ENCODE measurements at regions not wholly inside any gene's neighbourhood (a gene's known extent, or its start where the extent isn't known, plus 50 kb on each side); places are given as distances from the start of the nearest gene placed in this dataset.

DNA sequence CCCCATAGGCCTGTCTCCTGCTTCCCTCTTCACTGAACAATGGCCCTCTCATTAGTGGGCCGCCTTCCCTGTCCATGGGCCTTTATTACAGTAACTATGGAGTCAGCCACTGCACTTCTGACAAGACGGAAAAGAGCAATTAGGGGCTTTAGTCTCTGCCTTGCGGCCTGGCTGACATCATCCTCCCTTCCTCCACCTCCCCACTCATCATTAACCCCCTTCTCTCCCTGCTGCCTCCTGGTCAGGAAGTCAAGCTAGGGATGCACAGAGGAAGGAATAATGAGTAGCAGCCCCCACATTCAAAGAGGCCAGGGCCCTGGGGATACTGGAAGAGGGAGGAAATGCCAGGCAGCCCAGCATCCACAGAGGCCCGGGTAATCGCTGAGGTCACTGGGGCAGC is 101.6 kb upstream of the PLXNA4 start:
- no peak overlapping the region for H3K4me3 ChIP-seq (ENCODE audit: low read depth, low read length)
- no peak for DNase-seq (ENCODE audit: low read depth)

DNA sequence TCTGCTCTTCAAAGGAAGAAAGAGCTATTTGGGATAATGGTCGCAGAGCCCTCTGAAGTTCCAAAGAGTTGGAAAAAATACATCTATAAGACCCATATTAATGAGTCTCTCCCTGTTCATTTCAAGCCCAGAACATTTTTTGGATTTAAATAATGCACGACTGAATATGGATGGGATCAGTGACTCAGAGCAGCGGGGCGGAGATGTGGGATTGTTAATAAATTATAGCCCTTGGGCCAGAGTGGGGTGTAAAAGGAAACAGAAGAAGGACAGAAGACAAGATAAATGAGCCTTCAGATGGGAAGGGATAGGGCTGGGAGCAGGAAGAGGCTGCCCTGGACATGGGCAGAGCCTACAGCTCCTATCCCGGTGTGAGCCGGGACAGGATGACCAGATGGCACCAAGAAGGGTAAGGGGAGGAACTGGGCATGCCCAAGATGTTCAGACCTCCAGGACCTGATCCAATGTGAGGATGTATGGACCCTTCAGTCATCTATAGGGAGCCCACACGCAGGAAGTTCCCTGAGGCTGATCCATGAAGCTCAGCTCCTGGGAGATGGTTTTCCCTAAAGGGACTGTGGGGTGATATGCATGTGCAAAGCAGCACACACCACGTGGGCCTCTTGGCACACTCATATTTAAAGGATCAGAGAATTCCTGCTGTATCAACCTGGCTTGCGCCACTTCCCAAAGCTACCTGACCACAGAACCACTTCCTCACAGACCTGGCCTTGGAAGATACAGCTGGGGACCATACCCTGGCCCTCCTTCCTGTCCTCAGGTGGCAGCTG is 96.1 kb upstream of the PLXNA4 start:
- H3K4me3 ChIP-seq (ENCODE audit: low read depth, low read length): no peak overlapping the region
- DNase-seq (ENCODE audit: low read depth): no peak

DNA sequence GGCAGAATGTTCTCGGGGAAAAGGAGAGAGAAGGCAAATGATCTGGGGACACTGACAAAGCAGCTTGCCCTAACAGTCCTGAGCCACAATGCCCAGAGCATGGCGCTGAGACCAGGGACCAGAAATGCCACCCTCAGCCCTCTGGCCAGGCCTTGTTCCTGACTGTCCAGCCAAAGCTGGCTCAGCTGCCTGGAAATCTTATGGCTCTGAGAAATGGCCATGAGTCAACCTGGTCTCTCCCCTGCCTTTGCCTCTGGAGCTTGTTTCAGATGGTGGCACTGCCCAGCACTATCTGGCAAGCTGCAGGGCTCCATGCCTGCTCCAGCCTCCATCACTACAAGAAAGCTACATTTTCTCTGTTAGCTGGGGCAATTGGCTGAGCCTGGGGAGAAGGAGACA is 90.5 kb upstream of the PLXNA4 start:
- H3K4me3 ChIP-seq (ENCODE audit: low read depth, low read length): no peak overlapping the region

DNA sequence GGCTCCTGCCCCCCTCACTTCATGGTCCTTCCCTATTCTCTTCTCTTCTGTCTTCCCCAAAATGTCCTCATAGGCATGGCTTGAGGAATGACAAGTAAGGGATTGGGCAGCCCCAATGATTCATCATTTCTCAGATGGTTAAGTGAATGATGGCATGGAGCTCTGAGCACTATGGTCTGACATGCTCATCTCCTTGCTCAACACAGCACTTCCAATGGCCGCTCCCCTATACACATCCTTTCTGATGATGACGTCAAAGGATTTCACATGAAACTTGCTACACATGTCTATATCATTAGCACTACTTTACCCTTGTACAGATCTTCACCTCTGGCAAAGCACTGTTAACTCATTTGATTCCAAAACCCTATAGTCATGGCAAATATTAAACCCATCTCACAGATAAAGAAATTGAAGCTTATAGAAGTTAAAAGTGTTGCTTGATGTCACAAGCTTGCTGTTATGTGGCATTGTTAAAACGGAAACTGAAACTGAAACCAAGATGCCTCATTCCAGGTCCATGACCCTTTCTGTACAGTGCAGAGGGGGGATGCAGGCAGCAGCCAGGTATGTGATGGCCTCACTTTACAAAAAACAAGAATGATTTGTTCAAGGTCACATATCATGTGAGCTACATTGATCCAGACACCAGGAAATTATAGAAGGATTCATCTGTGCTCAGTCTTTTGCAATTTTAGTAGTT is 90.0 kb upstream of the PLXNA4 start:
- no peak overlapping the region for H3K4me3 ChIP-seq (ENCODE audit: low read depth, low read length)
- DNase-seq (ENCODE audit: low read depth): no peak

More for the DNA sequence above, 90.5 kb upstream of the PLXNA4 start:
- DNase-seq (ENCODE audit: low read depth): no peak

DNA sequence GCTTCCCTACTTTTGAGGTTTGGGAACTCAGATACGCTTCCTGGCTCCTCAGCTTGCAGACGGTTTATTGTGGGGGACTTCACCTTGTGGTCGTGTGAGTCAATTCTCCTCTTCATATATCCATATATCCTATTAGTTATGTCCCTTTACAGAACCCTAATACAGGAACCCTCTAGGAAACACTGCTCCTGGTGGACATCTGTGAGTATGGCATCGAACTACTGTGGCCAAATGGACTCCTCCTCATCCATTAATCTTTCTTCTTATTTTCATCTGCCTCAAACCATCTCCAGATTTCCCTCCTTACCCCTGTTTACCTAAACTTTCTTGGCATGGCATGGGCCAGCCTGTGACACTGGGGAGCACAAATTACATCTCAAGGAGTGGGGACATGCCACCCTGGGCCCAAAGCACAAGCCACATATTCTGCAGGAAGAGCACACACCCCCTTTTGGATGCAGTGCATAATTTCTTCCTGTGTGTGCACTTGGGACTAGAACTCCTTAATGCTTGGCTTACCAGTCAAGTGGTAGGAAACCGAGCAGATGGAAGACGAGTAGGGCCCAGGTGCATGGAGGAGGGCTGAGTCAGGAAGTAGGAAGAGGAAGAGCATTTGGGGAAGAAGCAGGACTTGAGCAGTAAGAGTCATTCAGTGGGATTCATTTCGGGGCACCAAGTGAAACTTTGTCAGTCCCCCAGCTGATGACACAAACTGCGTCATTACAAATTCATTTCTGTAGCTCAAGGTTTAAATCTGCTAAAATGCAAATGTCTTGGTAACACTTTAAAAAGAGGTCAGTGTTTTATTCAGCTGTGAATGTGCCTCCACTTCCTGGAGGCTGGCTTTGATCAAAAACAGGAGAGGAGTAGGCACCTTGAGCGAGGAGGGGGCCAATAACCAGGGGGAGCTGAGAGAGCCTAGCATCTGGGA is 80.8 kb upstream of the PLXNA4 start:
- no peak for DNase-seq (ENCODE audit: low read depth)

DNA sequence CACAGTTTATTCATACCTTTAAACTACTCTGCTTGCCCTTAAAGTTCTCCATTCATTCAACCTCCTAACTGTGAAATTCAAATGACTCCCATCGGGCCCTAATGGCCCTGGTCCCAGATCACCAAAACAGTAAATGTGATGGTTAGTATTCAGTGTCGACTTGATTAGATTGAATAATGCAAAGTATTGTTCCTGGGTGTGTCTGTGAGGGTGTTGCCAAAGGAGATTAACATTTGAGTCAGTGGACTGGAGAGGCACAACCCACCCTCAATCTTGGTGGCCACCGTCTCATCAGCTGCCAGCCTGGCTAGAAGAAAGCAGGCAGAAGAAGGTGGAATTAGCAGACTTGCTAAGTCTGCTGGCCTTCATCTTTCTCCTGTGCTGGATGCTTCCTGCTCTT is 80.1 kb upstream of the PLXNA4 start:
- H3K4me3 ChIP-seq (ENCODE audit: low read depth, low read length): no peak overlapping the region
- DNase-seq (ENCODE audit: low read depth): no peak

More for the DNA sequence above, 80.8 kb upstream of the PLXNA4 start:
- H3K4me3 ChIP-seq (ENCODE audit: low read depth, low read length): no peak overlapping the region

DNA sequence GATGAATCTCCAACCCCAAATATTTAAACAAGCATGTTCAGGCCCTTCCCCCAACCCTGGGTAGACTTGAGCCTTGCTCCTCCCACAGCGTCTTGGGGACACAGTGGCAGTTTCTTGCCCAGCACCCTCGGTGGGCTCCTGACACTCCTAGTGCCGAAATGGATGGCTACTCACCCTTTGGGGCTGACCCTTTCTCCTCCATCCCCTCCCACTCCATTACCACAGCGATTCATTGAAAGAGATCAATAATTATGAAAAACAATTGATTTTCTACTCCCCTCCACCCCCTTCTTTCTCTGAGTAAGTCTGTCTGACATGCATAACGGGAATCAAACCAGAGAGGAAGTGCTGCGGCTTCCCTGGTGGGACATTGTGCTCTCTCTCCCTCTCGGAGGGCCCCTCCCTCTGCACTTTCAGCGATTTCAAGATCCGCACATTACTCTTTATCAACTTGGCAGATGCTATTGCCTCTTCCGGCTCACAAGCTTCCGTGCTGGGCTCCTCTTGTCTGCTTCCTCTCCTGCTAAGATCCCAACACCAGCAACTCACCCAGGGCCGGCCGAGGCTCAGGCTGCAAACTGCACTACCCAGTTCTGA is 79.0 kb upstream of the PLXNA4 start:
- peak overlapping the region; percentile 21 for H3K4me3 ChIP-seq (ENCODE audit: low read depth, low read length)
- DNase-seq (ENCODE audit: low read depth): peak; percentile 46

DNA sequence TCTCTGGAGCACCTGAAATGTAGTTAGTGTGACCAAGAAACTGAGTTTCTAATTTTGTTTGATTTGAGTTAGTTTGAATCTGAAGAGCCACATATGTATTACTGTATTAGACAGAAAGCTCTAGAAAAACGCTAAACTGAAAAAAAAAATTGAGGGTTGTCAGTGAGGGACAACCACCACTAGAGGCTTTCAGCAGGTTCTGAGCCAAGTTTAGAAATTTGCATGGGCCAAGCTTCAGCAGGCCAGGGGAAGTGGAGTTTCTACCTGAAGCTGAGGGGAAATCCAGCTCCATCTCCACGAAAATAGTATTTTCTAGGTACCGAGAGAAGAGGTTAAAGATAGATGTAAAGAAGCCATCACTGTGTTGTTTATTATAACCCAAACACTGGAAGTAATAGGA is 77.9 kb upstream of the PLXNA4 start:
- no peak for DNase-seq (ENCODE audit: low read depth)

DNA sequence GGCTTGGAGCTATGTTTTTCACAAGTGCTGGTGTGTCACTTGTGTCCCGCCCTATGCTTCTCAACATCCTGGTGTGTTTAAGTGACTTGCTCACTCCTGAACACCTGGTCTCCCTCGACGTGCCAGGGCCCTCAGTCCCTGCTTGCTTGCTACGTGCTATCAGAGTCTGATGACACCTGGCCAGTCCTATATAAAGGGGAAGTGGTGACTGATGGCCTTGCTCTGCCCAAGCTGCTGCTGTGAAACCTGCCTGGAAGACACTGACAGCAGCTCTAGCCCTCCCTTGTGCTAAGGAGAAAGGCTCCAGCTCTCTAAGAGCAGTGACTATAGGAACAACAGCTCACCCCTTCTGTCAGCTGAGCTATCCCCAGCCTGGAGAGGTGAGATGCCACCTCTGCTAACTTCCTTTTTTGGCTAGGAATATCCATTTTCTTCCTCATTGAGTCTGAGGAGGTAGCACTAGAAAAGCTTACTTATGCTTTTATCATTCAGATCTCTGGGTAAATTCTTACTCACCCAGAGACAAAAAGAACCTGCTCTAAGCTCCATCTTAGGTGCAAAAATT is 77.2 kb upstream of the PLXNA4 start:
- DNase-seq (ENCODE audit: low read depth): no peak
- H3K4me3 ChIP-seq (ENCODE audit: low read depth, low read length): no peak overlapping the region

More for the DNA sequence above, 77.9 kb upstream of the PLXNA4 start:
- no peak overlapping the region for H3K4me3 ChIP-seq (ENCODE audit: low read depth, low read length)

DNA sequence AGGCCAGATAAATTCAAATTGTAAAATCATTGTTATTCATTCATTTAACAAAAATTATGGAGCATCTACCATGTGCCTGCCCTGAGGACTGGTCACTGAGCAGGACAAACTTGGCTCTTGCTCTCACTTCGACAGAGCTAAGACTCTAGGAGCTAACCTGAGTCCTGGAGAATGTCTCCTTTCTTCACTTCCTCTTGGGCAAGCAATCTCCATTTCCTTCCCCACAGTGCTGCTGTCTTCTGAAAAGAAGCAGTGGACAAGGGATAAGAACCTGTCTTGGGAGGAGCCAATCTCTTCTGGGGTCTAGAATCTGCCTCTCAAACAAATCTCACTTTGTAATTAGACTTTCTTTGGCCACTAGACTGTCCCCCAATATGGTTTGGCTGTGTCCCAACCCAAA is 76.2 kb upstream of the PLXNA4 start:
- DNase-seq (ENCODE audit: low read depth): no peak
- H3K4me3 ChIP-seq (ENCODE audit: low read depth, low read length): no peak overlapping the region

DNA sequence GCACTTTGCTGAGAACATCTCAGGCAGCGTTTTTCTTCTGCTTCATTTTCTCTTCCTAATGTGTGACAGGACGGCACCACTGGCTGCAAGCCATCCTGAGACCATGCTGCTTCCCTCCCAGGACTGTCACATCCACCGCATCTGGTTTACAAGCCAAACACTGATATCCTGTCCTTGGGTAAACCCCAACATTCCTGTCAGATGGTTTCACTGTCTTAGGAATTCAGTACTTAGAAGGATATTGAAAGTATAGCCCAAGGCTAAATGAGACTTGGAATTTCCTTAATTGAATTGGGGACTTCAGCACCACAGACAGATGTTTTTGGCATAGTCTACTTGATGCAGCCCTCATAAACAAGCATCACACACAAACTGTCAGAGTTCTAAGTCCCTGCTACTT is 74.2 kb upstream of the PLXNA4 start:
- no peak overlapping the region for H3K4me3 ChIP-seq (ENCODE audit: low read depth, low read length)
- DNase-seq (ENCODE audit: low read depth): no peak

DNA sequence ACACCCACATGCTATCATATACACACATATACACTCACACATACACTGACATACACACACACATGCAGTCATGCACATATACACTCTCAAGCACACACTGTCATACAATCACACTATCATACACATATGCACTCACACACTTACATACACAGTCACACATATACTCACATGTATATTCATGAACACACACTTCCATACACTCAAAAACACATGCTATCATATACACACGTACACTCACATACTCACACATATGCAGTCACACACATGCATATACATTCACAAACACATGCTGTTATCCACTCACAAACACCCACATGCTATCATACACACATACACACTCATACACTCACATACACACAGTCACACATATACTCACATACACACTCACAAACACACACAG is 71.0 kb upstream of the PLXNA4 start:
- no peak overlapping the region for H3K4me3 ChIP-seq (ENCODE audit: low read depth, low read length)
- no peak for DNase-seq (ENCODE audit: low read depth)

DNA sequence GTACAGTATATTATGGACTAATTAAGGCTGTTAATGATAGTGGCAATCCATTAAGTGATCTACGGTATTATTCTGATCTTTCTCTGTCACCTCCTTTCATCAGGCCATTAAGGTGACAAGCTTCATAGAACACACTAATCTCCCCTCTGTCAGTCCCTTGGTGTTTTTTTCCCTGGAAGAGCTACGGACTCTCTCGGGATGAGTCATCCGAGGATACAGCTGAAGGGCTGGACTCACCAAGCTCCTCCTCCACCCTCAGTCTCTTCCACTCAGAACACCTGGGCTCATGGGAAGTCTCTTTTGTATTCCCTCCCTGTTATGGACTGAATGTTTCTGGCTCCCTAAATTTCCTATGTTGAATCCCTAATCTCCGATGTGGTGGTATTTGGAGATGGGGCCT is 69.8 kb upstream of the PLXNA4 start:
- H3K4me3 ChIP-seq (ENCODE audit: low read depth, low read length): no peak overlapping the region
- DNase-seq (ENCODE audit: low read depth): no peak

DNA sequence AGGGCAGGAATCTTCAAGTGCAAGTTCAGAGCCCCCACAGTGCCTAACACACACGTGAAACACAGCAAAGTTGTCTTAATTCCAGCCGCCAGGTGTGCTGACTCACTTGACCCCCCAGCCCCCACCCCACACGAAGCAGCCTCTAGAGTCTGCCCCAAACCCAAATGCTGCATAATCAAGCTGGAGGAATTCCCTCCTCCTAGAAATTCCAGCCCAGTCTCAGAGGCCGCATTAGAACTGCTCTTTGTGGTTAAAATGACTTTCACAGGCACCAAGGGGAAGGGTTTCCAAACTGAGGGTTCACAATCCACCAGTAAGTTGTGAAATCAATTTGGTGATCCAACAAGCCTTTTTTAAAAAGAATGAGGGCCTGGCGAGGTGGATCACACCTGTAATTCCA is 67.0 kb upstream of the PLXNA4 start:
- H3K4me3 ChIP-seq (ENCODE audit: low read depth, low read length): no peak overlapping the region
- no peak for DNase-seq (ENCODE audit: low read depth)

DNA sequence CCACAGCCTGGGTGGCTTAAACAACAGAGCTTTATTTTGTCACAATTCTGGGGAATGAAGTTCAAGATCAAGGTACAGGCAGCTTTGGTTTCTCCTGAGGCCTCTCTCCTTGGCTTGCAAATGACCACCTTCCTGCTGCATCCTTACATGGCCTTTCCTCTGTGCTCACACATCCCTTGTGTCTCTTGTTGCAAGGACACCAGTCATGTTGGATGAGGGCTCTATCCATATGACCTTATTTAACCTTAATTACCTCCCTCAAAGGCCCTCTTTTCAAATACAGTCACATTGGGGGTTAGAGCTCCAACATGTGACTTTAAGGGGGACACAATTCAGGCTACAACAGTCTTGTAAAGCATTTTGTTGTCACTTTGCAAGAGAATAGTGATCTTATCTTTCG is 65.0 kb upstream of the PLXNA4 start:
- DNase-seq (ENCODE audit: low read depth): no peak
- H3K4me3 ChIP-seq (ENCODE audit: low read depth, low read length): no peak overlapping the region

DNA sequence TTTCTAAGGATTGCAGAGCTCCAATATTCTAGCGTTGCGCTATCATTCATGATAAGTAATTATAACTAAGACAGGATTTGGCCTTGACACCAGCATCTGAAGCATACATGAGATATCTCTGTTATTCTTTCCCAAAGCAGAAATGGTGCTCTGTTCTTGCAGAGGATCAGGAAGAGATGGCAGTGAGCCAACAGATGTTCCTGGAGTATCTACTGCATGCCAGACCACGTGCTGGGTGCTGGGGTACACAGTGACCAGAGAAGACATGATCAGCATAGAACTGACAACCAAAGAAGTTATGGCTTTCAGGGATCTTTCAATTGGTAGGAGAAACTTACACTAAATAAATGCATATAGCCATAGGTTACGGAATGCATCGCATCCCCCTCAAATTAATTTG is 63.7 kb upstream of the PLXNA4 start:
- H3K4me3 ChIP-seq (ENCODE audit: low read depth, low read length): no peak overlapping the region
- no peak for DNase-seq (ENCODE audit: low read depth)

DNA sequence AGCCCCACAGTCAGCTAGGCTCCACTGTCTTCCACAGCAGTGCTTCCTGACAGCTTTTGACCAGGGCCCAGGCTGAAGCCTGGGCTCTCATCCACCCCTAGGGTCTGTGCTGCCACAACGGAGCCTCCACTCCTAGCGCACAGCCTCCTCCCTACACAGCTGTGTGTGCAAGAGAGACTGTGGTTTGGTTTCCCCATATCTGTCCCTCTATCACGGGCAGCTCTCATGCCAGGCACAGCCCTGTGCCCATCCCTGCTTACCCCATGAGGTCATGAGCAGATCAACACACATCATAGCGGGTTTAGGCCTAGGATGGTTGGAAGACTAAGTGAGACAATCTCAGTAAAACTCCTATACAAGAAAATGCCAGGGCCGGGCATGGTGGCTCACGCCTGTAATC is 61.7 kb upstream of the PLXNA4 start:
- H3K4me3 ChIP-seq (ENCODE audit: low read depth, low read length): no peak overlapping the region
- no peak for DNase-seq (ENCODE audit: low read depth)

DNA sequence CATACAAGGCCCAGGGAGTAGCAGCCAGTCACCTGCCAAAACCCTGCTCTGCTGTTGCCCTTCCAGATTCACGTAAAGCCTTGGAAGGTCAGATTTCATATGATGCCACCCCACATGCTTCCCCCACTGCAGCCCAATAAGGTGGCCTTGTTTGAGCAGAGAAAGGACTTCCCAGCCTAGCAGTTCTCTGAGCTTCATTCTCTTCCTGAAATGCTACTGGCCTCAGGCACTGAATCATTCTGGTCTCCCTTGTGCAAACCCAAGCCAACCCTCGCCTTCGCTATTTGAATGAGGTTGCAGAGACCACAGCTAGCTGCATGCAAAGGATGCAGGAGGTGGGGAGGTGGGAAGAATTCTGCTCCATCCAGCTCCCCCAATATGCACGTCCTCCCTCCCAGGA is 60.3 kb upstream of the PLXNA4 start:
- no peak overlapping the region for H3K4me3 ChIP-seq (ENCODE audit: low read depth, low read length)
- DNase-seq (ENCODE audit: low read depth): no peak

DNA sequence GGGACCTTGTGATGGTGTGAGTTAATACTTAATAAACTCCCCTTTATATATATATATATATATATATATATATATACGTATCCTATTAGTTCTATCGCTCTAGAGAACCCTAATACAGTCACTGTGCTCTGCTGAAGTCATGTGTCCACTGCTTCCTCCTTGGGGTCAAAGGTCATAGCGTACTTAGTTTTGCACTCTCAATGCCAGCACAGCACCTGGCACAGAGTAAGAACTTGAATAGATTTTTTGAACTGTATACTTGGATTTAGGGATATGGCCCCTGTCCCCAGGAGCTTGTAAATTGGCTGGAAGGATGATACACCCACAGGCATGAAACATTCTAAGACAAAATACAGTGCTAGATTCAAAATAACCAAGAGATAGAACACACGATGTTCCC is 58.9 kb upstream of the PLXNA4 start:
- DNase-seq (ENCODE audit: low read depth): no peak
- no peak overlapping the region for H3K4me3 ChIP-seq (ENCODE audit: low read depth, low read length)

Data from skeletal muscle cell (primary cell).